ENCODE measurements at regions not wholly inside any gene's neighbourhood (a gene's known extent, or its start where the extent isn't known, plus 50 kb on each side); places are given as distances from the start of the nearest gene placed in this dataset.

GRCh38 chr12:24759155-24759554 lies 189.7 kb downstream of the BCAT1 start:
- no peak for DNase-seq

- no peak for DNase-seq
These were observed 192.3 kb downstream of the BCAT1 start for GRCh38 chr12:24756479-24757024.

- no peak for DNase-seq
These were observed 193.9 kb downstream of the BCAT1 start for GRCh38 chr12:24754690-24755638.

- DNase-seq = no peak
These were observed 196.0 kb downstream of the BCAT1 start for GRCh38 chr12:24752763-24753462.

GRCh38 chr12:24751181-24751580 lies 197.7 kb downstream of the BCAT1 start:
- DNase-seq = no peak

- no peak for DNase-seq
These were observed 198.6 kb downstream of the BCAT1 start for GRCh38 chr12:24750263-24750662.

- no peak for DNase-seq
These were observed 199.7 kb downstream of the BCAT1 start for GRCh38 chr12:24749171-24749570.

GRCh38 chr12:24748326-24748725 lies 200.6 kb downstream of the BCAT1 start:
- no peak for DNase-seq

GRCh38 chr12:24746864-24747263 lies 202.0 kb downstream of the BCAT1 start:
- DNase-seq = no peak

- DNase-seq = no peak
These were observed 202.8 kb downstream of the BCAT1 start for GRCh38 chr12:24746006-24746671.

GRCh38 chr12:24743941-24744793 lies 204.7 kb downstream of the BCAT1 start:
- no peak for DNase-seq

GRCh38 chr12:24742378-24742777 lies 206.5 kb downstream of the BCAT1 start:
- DNase-seq = no peak

- no peak for DNase-seq
These were observed 207.7 kb downstream of the BCAT1 start for GRCh38 chr12:24741216-24741615.

GRCh38 chr12:24739106-24739779 lies 209.7 kb downstream of the BCAT1 start:
- no peak for DNase-seq

- DNase-seq = no peak
These were observed 210.5 kb downstream of the BCAT1 start for GRCh38 chr12:24738441-24738840.

- DNase-seq = no peak
These were observed 217.3 kb downstream of the BCAT1 start for GRCh38 chr12:24731596-24731995.

- DNase-seq = no peak
These were observed 218.4 kb downstream of the BCAT1 start for GRCh38 chr12:24730489-24730896.

- DNase-seq = no peak
These were observed 220.1 kb downstream of the BCAT1 start for GRCh38 chr12:24728826-24729225.

GRCh38 chr12:24728366-24728765 lies 220.5 kb downstream of the BCAT1 start:
- DNase-seq = no peak

GRCh38 chr12:24725616-24726015 lies 223.3 kb downstream of the BCAT1 start:
- DNase-seq = no peak

- DNase-seq = no peak
These were observed 224.1 kb downstream of the BCAT1 start for GRCh38 chr12:24724814-24725213.
